ENCODE measurements at regions not wholly inside any gene's neighbourhood (a gene's known extent, or its start where the extent isn't known, plus 50 kb on each side); places are given as distances from the start of the nearest gene placed in this dataset.

GRCh38 chr6:4516206-4516605, 260.0 kb upstream of the CDYL start:
- DNase-seq (ENCODE audit: low read depth), result no peak
- no peak overlapping the region for H3K4me3 ChIP-seq (ENCODE audit: low read depth, low read length)
- no peak for TF ChIP-seq CTCF (IDR thresholded peaks at IDR 0.05; ENCODE audit: insufficient read depth, low read depth, low read length)

GRCh38 chr6:4513561-4513960, 262.6 kb upstream of the CDYL start:
- DNase-seq (ENCODE audit: low read depth), result no peak
- no peak for TF ChIP-seq CTCF (IDR thresholded peaks at IDR 0.05; ENCODE audit: insufficient read depth, low read depth, low read length)
- no peak overlapping the region for H3K4me3 ChIP-seq (ENCODE audit: low read depth, low read length)

GRCh38 chr6:4512051-4512471, 264.1 kb upstream of the CDYL start:
- no peak for DNase-seq (ENCODE audit: low read depth)
- TF ChIP-seq CTCF (IDR thresholded peaks at IDR 0.05; ENCODE audit: insufficient read depth, low read depth, low read length), result no peak
- no peak overlapping the region for H3K4me3 ChIP-seq (ENCODE audit: low read depth, low read length)

- H3K4me3 ChIP-seq (ENCODE audit: low read depth, low read length), result no peak overlapping the region
- no peak for DNase-seq (ENCODE audit: low read depth)
- no peak for TF ChIP-seq CTCF (IDR thresholded peaks at IDR 0.05; ENCODE audit: insufficient read depth, low read depth, low read length)
Measured at GRCh38 chr6:4511641-4512020, 264.6 kb upstream of the CDYL start.

- no peak for TF ChIP-seq CTCF (IDR thresholded peaks at IDR 0.05; ENCODE audit: insufficient read depth, low read depth, low read length)
- no peak for DNase-seq (ENCODE audit: low read depth)
- H3K4me3 ChIP-seq (ENCODE audit: low read depth, low read length), result no peak overlapping the region
Measured at GRCh38 chr6:4510906-4511640, 265.1 kb upstream of the CDYL start.

GRCh38 chr6:4510317-4510716, 265.9 kb upstream of the CDYL start:
- H3K4me3 ChIP-seq (ENCODE audit: low read depth, low read length), result no peak overlapping the region
- TF ChIP-seq CTCF (IDR thresholded peaks at IDR 0.05; ENCODE audit: insufficient read depth, low read depth, low read length), result no peak
- DNase-seq (ENCODE audit: low read depth), result no peak

GRCh38 chr6:4509506-4509905, 266.7 kb upstream of the CDYL start:
- H3K4me3 ChIP-seq (ENCODE audit: low read depth, low read length), result no peak overlapping the region
- no peak for TF ChIP-seq CTCF (IDR thresholded peaks at IDR 0.05; ENCODE audit: insufficient read depth, low read depth, low read length)
- no peak for DNase-seq (ENCODE audit: low read depth)

Data from fibroblast of villous mesenchyme (primary cell).